SK-MEL-5 (cell line): ENCODE measurements at regions not wholly inside any gene's neighbourhood (a gene's known extent, or its start where the extent isn't known, plus 50 kb on each side); places are given as distances from the start of the nearest gene placed in this dataset.
A peak's percentile ranks its signal among the peaks of the same experiment; 100 is the strongest.

Source experiments
- DNase-seq: peaks from one replicate; pipeline ENCODE4 v3.0.0-alpha.2; 2016; ENCODE audit warnings: low read depth, low spot score
- in situ Hi-C: cut with HindIII; loops from 2 replicates; pipeline ENCODE4 v1.10.0; 2016; ENCODE audit warnings: low sequenced_read_pairs, high pct_unique_total_duplicates, low pct_unique_long_range_greater_than_20kb

GRCh38 chr9:87160148-87161102 is 213.1 kb upstream of the GAS1 start:
- in situ Hi-C loops: no loop called here

GRCh38 chr9:87167161-87167560 is 219.9 kb upstream of the GAS1 start:
- in situ Hi-C loops: no loop called here
- DNase-seq: peak; percentile 24

More at GRCh38 chr9:87160148-87161102, 213.1 kb upstream of the GAS1 start:
- no peak for DNase-seq

- in situ Hi-C loops: no loop called here
- DNase-seq: no peak
Measured at GRCh38 chr9:87167582-87167981, 220.3 kb upstream of the GAS1 start.

GRCh38 chr9:87178302-87178701 is 231.0 kb upstream of the GAS1 start:
- DNase-seq: no peak
- in situ Hi-C loops: no loop called here

GRCh38 chr9:87179553-87180340 is 232.4 kb upstream of the GAS1 start:
- DNase-seq: peak; percentile 77
- in situ Hi-C loops: no loop called here

GRCh38 chr9:87180361-87180760 is 233.1 kb upstream of the GAS1 start:
- in situ Hi-C loops: no loop called here
- no peak for DNase-seq

GRCh38 chr9:87180841-87181240 is 233.5 kb upstream of the GAS1 start:
- DNase-seq: no peak
- in situ Hi-C loops: no loop called here

- no peak for DNase-seq
- in situ Hi-C loops: no loop called here
Measured at GRCh38 chr9:87181670-87182069, 234.4 kb upstream of the GAS1 start.

- in situ Hi-C loops: no loop called here
- DNase-seq: no peak
Measured at GRCh38 chr9:87184956-87185642, 237.8 kb upstream of the GAS1 start.

- no peak for DNase-seq
- in situ Hi-C loops: no loop called here
Measured at GRCh38 chr9:87187656-87188055, 240.3 kb upstream of the GAS1 start.

GRCh38 chr9:87189006-87189405 is 241.7 kb upstream of the GAS1 start:
- no peak for DNase-seq
- in situ Hi-C loops: no loop called here

GRCh38 chr9:87193151-87193550 is 245.8 kb upstream of the GAS1 start:
- in situ Hi-C loops: no loop called here
- no peak for DNase-seq

GRCh38 chr9:87193925-87194868 is 246.9 kb upstream of the GAS1 start:
- no peak for DNase-seq
- in situ Hi-C loops: no loop called here

GRCh38 chr9:87195306-87195705 is 248.0 kb upstream of the GAS1 start:
- no peak for DNase-seq
- in situ Hi-C loops: no loop called here

GRCh38 chr9:87197349-87198130 is 250.2 kb upstream of the GAS1 start:
- in situ Hi-C loops: no loop called here

GRCh38 chr9:87198716-87199115 is 251.4 kb upstream of the GAS1 start:
- in situ Hi-C loops: no loop called here
- no peak for DNase-seq

More at GRCh38 chr9:87197349-87198130, 250.2 kb upstream of the GAS1 start:
- no peak for DNase-seq
